ENCODE measurements at regions not wholly inside any gene's neighbourhood (a gene's known extent, or its start where the extent isn't known, plus 50 kb on each side); places are given as distances from the start of the nearest gene placed in this dataset.
"Not testable (repeated sequence)": the region's sequence is repeated elsewhere in the genome, so short reads cannot be mapped to it uniquely, and the experiment has no call there.

- not testable (repeated sequence) for TF ChIP-seq CTCF, EP300 (IDR thresholded peaks at IDR 0.05)
Observed at GRCh38 chr2:122051659-122052058, 296.2 kb downstream of the TSN start.

Measured in ovary (tissue), 3 donors.